ENCODE measurements at regions not wholly inside any gene's neighbourhood (a gene's known extent, or its start where the extent isn't known, plus 50 kb on each side); places are given as distances from the start of the nearest gene placed in this dataset.

DNA sequence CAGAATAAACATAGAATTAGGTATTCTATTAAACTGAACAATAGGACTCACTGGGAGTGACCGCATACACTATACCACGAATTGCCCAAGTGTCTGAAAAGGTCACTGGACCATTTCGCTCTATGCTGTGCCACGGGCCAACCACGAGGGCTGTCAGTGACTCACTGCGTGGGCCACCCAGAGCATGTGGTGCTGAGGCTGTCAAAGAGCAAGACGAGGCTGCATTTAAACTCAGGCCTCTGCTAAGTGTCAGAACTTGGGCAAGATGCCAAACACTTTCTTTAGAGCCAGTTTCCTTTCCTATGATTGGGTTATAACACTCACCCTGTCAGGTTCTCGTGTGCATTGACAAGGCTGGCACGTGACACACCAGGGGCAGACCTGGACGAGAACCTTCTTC, 97.5 kb downstream of the SH3YL1 start:
- DNase-seq = no peak

DNA sequence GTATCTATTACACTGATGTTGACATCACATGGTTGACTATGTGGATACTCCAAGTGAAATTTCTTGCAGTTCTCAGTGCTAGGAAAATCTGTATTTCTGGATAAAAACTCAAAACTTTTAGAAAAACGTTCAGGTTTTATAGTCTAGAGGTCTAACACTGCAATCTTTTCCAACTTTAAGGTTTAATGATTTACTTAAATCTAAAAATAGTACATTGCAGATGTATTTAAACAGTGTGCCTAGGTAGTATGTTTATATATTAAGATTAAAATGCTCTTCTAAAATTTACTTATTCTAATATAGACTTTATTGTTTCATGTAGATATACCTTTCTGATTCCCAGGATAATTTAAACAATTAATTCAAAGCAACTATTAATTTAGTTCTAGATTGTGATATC, 98.3 kb downstream of the SH3YL1 start:
- Histone ChIP-seq H3K9me3 (no peaks in the 10 kb centered on the region), H3K27ac (no peak overlapping the region), H3K4me1 (peaks cover 0 to 7% (median 0%) of the 10 kb centered on the region in 4 donors), H3K4me3 (no peak overlapping the region), H3K27me3 (no peaks in the 10 kb centered on the region), H3K36me3 (no peaks in the 10 kb centered on the region)
- WGBS, 2 donors = 13 to 61% methylated on average over 1 of the region's 1 CpG
- TF ChIP-seq POLR2A (IDR thresholded peaks at IDR 0.05) (no peak), POLR2AphosphoS5 (IDR thresholded peaks at IDR 0.05) (no peak), EP300 (IDR thresholded peaks at IDR 0.05) (no peak)
- TF ChIP-seq, protein P1, sequence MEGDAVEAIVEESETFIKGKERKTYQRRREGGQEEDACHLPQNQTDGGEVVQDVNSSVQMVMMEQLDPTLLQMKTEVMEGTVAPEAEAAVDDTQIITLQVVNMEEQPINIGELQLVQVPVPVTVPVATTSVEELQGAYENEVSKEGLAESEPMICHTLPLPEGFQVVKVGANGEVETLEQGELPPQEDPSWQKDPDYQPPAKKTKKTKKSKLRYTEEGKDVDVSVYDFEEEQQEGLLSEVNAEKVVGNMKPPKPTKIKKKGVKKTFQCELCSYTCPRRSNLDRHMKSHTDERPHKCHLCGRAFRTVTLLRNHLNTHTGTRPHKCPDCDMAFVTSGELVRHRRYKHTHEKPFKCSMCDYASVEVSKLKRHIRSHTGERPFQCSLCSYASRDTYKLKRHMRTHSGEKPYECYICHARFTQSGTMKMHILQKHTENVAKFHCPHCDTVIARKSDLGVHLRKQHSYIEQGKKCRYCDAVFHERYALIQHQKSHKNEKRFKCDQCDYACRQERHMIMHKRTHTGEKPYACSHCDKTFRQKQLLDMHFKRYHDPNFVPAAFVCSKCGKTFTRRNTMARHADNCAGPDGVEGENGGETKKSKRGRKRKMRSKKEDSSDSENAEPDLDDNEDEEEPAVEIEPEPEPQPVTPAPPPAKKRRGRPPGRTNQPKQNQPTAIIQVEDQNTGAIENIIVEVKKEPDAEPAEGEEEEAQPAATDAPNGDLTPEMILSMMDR (IDR thresholded peaks at IDR 0.05) = no peak
- intact Hi-C loops (cut with DNase I) = no loop called here
- no peak for DNase-seq

More for the DNA sequence above, 97.5 kb downstream of the SH3YL1 start:
- 69 to 73% methylated on average over 10 of the region's 10 CpGs for whole genome bisulfite sequencing, 2 donors
- Histone ChIP-seq H3K27me3 (no peaks in the 10 kb centered on the region), H3K9me3 (no peaks in the 10 kb centered on the region), H3K4me3 (no peak overlapping the region), H3K27ac (no peak overlapping the region), H3K36me3 (no peaks in the 10 kb centered on the region), H3K4me1 (peaks cover 0 to 7% (median 0%) of the 10 kb centered on the region in 4 donors)
- intact Hi-C loops (cut with DNase I) = no loop called here
- TF ChIP-seq, protein P1 (IDR thresholded peaks at IDR 0.05) = no peak
- TF ChIP-seq POLR2A (IDR thresholded peaks at IDR 0.05) (no peak), EP300 (IDR thresholded peaks at IDR 0.05) (no peak), POLR2AphosphoS5 (IDR thresholded peaks at IDR 0.05) (no peak)

DNA sequence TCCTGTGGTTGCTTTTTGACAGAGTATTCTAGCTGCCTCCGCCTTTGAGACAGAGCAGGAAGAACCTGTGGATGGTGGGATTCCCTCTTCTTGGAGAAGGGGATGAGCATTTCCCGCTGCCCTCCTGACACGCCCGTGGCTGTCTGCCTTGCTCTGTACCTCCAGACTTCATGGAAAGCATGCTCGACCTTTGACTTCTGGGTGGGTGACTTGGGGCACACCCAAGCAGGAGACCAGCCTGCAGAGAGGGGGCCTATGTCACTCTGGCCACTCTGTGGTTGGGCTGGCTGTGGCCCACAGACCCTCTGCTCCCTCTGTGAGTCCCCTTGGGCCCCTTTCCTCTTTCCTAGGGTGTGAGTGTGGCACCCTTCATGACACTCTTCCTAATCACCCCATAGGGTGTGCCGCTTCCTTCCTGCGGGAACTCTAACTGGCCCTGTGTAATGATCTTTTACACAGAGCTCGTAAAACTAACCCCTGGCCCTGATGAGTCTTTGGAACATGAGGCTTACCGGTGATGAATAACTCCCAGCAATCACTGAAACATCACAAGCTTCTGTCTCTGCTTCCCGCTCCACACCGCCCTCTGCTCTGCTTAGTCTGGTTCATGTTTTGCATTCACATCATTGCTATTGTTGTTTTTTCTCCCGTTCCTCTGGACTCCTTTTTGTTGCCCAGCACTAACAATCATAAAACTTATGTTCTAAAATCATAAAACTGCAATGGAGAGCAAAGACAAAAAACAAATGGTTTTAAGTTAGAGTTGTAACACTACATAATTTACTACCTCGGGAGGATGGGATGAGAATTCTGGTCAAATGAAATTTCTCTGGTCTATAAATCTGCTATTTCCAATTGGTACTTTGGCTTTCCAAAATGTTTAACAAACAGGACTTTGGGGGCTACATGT, 101.1 kb downstream of the SH3YL1 start:
- Histone ChIP-seq H3K4me1 (peaks cover 0 to 7% (median 0%) of the 10 kb centered on the region in 4 donors), H3K4me3 (no peak overlapping the region), H3K36me3 (no peaks in the 10 kb centered on the region), H3K27me3 (no peaks in the 10 kb centered on the region), H3K9me3 (no peaks in the 10 kb centered on the region), H3K27ac (no peak overlapping the region)
- 19 to 50% methylated on average over 13 of the region's 13 CpGs for WGBS, 2 donors
- no peak for DNase-seq
- TF ChIP-seq POLR2A (IDR thresholded peaks at IDR 0.05) = no peak
- peak in 1 of 4 donors; percentile 14 for TF ChIP-seq POLR2AphosphoS5 (IDR thresholded peaks at IDR 0.05)
- intact Hi-C loops (cut with DNase I) = no loop called here

DNA sequence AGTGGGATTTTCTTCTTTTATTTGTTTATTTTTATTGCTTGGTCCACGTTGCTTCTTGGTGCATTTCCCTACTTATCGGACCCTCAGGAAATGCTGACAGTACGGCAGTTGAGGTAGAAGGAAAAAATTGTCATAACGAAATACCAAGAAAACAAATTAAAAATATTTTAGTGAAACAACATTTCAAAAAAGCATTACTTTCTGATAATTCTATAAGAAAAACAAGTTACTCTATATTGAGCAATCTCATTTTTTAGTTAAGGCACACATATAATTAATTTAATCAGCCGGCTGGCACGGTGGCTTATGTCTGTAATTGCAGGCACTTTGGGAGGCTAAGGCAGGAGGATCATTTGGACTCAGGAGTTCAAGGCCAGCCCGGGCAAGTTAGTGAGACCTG, 102.1 kb downstream of the SH3YL1 start:
- no peak for DNase-seq
- 84 to 89% methylated on average over 7 of the region's 7 CpGs for WGBS, 2 donors
- no peak overlapping the region for H3K27ac ChIP-seq
- no peak for TF ChIP-seq POLR2AphosphoS5 (IDR thresholded peaks at IDR 0.05)
- TF ChIP-seq, protein P1 (IDR thresholded peaks at IDR 0.05) = no peak
- TF ChIP-seq POLR2A (IDR thresholded peaks at IDR 0.05) = no peak
- no peak for TF ChIP-seq EP300 (IDR thresholded peaks at IDR 0.05)
- no peak overlapping the region for H3K4me3 ChIP-seq
- H3K27me3 ChIP-seq = no peaks in the 10 kb centered on the region
- no peaks in the 10 kb centered on the region for H3K9me3 ChIP-seq
- intact Hi-C loops (cut with DNase I) = no loop called here
- no peaks in the 10 kb centered on the region for H3K36me3 ChIP-seq
- peaks cover 0 to 7% (median 0%) of the 10 kb centered on the region in 4 donors for H3K4me1 ChIP-seq

DNA sequence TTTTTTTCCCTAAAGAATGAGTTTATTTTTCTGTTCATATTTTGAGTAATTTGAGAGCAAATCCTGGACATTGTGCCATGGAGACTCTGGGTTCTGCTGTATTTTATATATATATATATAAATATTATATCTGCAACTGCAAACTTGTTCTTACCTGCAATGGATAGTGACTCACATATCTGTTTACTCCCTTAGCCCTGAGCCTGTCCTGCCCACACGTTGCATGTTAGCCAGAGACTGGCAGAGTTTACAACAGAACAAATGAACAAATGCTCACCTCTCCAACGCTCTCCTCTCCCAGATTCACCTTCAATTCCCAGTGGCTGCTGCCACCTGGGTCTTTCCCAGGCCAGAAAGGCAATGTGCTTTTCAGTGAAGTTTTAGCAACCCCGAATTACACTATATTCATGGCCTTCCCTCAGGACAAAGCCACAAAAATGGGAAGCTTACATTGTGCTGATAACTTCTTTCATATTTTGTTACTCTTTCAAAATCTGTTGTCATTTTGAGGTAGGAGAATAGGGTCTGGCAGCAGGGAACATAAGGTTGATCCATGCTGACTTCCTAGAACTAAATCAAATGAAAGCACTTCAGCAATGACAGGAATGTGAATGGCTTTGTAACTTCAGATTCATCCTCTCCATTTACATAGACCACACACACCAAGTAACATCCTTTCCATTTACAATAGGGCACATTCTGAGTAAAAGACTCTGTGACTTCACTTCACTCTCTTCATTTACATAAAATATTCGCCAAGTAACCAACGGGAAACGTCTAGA, 105.4 kb upstream of the FAM110C start:
- Histone ChIP-seq H3K27me3 (no peaks in the 10 kb centered on the region), H3K36me3 (no peaks in the 10 kb centered on the region)
- 45 to 80% methylated on average over 6 of the region's 6 CpGs for WGBS, 2 donors

More for the DNA sequence above, 105.4 kb upstream of the FAM110C start:
- no peaks in the 10 kb centered on the region for H3K9me3 ChIP-seq
- TF ChIP-seq EP300 (IDR thresholded peaks at IDR 0.05) = no peak
- TF ChIP-seq, protein P1 (IDR thresholded peaks at IDR 0.05) = no peak
- no peaks in the 10 kb centered on the region for H3K4me1 ChIP-seq
- H3K27ac ChIP-seq = no peak overlapping the region
- no peak for DNase-seq
- intact Hi-C loops (cut with DNase I) = no loop called here
- H3K4me3 ChIP-seq = no peak overlapping the region

Data from sigmoid colon (tissue), 6 donors.